Upper lobe of left lung (tissue), 6 donors: ENCODE measurements at regions not wholly inside any gene's neighbourhood (a gene's known extent, or its start where the extent isn't known, plus 50 kb on each side); places are given as distances from the start of the nearest gene placed in this dataset.
"Not testable (repeated sequence)": the region's sequence is repeated elsewhere in the genome, so short reads cannot be mapped to it uniquely, and the experiment has no call there.

ENCODE experiments used
- ATAC-seq, 2 donors: fragments of 200-7000 bp; cut with Tn5 transposase; one replicate each; pipeline ENCODE4 v1.9.1; 2022; ENCODE audit warnings: mild to moderate bottlenecking in 2 of 2, moderate library complexity in 2 of 2; ENCODE audit not compliant: low FRiP score in 2 of 2
- DNase-seq, 2 donors: peaks; one replicate each; pipeline ENCODE4 v3.0.0-alpha.2; 2019 to 2020
- H3K27ac ChIP-seq, 4 donors: fragments of 200-600 bp; sonication (generic); one replicate each; pipeline ENCODE4 v1.5.1; 2016 to 2019
- H3K27me3 ChIP-seq, 4 donors: fragments of 200-600 bp; sonication (generic); one replicate each; pipeline ENCODE4 v1.5.1; 2017 to 2019
- H3K36me3 ChIP-seq, 4 donors: fragments of 200-600 bp; sonication (generic); one replicate each; pipeline ENCODE4 v1.5.1; 2016 to 2019
- H3K4me1 ChIP-seq, 4 donors: fragments of 200-600 bp; sonication (generic); one replicate each; pipeline ENCODE4 v1.5.1; 2018 to 2019
- H3K4me3 ChIP-seq, 4 donors: fragments of 200-600 bp; sonication (generic); one replicate each; pipeline ENCODE4 v1.5.1; 2017 to 2019; ENCODE audit warnings: mild to moderate bottlenecking in 2 of 4, moderate library complexity in 1 of 4
- H3K9me3 ChIP-seq, 4 donors: fragments of 200-600 bp; sonication (generic); one replicate each; pipeline ENCODE4 v1.5.1; 2018 to 2019
- EP300 ChIP-seq, 4 donors: sonication (generic); formaldehyde crosslinking; IDR thresholded peaks; one replicate each; pipeline ENCODE4 v1.5.1; 2017; ENCODE audit warnings: antibody characterized with exemption in 4 of 4, control low read depth in 2 of 4
- POLR2A ChIP-seq, 4 donors: fragments of 450-650 bp; IDR thresholded peaks; one replicate each; pipeline ENCODE4 v1.5.1; 2016 to 2017; ENCODE audit warnings: antibody characterized with exemption in 4 of 4, mild to moderate bottlenecking in 2 of 4
- POLR2AphosphoS5 ChIP-seq, 2 donors: sonication (generic); formaldehyde crosslinking; IDR thresholded peaks; one replicate each; pipeline ENCODE4 v1.5.1; 2017; ENCODE audit warnings: antibody characterized with exemption in 2 of 2
- WGBS, 2 donors: methylation state at CpG; one replicate each; pipeline ENCODE4 v1.1.5; 2017 to 2018; 5-methylcytosine and 5-hydroxymethylcytosine counted together
- TF ChIP-seq, protein P1 (sequence below), 6 experiments: fragments of 450-650 bp in 4 of 6; fragments of 200-600 bp in 2 of 6; sonication (generic) in 2 of 6; IDR thresholded peaks; one replicate each; pipeline ENCODE4 v1.5.1; 2016 to 2019; ENCODE audit warnings: antibody characterized with exemption in 6 of 6
- donor health status: DM: no; HTN: no; CAD: no; lungs with moderate emphysema.
- donor health status: DM: no; HTN: yes; CAD: no; lungs with severe emphysema.

DNA sequence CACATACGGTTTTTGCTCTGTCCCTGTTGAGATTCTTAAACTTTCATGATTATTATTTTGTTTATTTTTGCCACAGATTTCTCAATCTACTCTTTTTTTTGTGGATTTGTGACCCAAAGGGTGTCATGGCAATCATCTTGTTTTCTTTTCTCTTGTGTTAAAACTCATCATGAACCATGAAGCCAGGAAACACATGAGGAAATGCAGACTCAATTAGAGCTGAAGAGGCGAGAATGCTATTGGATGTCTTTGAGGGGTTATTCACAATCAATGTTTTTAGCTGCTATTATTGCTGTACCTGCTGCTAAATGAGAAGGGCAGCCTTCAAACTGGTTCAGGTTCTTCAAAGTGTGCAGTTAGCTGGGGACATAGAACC, 99.5 kb upstream of the MMADHC start:
- Histone ChIP-seq H3K9me3 (no peaks in the 10 kb centered on the region), H3K4me1 (no peaks in the 10 kb centered on the region), H3K27ac (no peak overlapping the region), H3K27me3 (no peaks in the 10 kb centered on the region), H3K36me3 (no peaks in the 10 kb centered on the region), H3K4me3 (no peak overlapping the region)
- DNase-seq = no peak
- no peak for TF ChIP-seq POLR2AphosphoS5 (IDR thresholded peaks at IDR 0.05)
- TF ChIP-seq POLR2A (IDR thresholded peaks at IDR 0.05) = no peak
- TF ChIP-seq, protein P1, sequence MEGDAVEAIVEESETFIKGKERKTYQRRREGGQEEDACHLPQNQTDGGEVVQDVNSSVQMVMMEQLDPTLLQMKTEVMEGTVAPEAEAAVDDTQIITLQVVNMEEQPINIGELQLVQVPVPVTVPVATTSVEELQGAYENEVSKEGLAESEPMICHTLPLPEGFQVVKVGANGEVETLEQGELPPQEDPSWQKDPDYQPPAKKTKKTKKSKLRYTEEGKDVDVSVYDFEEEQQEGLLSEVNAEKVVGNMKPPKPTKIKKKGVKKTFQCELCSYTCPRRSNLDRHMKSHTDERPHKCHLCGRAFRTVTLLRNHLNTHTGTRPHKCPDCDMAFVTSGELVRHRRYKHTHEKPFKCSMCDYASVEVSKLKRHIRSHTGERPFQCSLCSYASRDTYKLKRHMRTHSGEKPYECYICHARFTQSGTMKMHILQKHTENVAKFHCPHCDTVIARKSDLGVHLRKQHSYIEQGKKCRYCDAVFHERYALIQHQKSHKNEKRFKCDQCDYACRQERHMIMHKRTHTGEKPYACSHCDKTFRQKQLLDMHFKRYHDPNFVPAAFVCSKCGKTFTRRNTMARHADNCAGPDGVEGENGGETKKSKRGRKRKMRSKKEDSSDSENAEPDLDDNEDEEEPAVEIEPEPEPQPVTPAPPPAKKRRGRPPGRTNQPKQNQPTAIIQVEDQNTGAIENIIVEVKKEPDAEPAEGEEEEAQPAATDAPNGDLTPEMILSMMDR (IDR thresholded peaks at IDR 0.05) = no peak
- TF ChIP-seq EP300 (IDR thresholded peaks at IDR 0.05) = no peak
- ATAC-seq = no peak
- WGBS, 2 donors = 74 to 77% methylated on average over 2 of the region's 2 CpGs

DNA sequence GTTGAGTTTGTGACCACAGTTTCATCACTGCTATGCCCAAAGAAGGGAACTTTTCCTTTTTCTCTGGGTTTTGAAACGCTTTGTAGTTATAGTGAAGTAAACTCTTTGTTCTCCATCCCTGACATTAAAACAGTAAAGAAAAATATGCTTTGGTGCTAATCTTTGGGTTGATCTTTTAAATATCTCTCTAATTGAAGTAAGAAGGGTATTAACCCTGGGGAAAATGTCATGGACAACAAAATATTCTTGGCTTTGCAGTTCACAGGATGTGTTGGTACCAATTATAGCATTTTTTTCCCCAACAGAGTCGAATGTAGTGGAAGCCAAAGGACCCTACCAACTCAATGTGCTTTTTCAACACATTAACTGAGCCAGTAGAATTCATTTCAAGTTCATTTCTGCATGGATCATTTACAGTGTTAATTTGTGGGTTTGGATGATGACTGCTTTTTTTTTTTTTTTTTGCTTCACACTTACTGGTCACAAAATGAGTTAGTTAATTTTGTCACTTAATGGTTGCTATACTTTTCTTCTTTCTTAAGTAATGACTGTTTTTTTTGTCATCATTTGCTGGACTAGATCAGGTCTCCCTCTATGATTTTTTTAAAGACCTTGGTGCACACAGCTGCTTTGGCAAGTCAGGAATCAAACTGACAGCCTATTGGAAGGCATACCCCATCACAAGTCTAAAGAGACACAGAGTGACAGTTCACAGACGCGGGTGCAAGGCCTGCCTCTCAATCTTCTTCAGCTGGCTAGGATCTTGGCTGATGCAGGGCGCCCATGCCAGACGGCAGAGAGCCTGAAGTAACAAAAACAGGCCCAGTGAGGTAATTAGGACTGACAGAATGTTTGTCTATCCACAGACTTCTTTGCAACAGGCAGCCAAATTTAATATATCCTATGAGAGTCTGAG, 98.8 kb upstream of the MMADHC start:
- DNase-seq (no peak), ATAC-seq (peak in 1 of 2 donors; percentile 49)
- no peak overlapping the region for H3K4me3 ChIP-seq
- H3K36me3 ChIP-seq = no peaks in the 10 kb centered on the region
- no peaks in the 10 kb centered on the region for H3K9me3 ChIP-seq
- H3K27ac ChIP-seq = no peak overlapping the region
- H3K27me3 ChIP-seq = no peaks in the 10 kb centered on the region
- 74 to 84% methylated on average over 6 of the region's 6 CpGs for WGBS, 2 donors
- TF ChIP-seq EP300 (IDR thresholded peaks at IDR 0.05) = no peak
- no peak for TF ChIP-seq POLR2AphosphoS5 (IDR thresholded peaks at IDR 0.05)
- no peak for TF ChIP-seq POLR2A (IDR thresholded peaks at IDR 0.05)
- TF ChIP-seq, protein P1 (IDR thresholded peaks at IDR 0.05) = no peak
- no peaks in the 10 kb centered on the region for H3K4me1 ChIP-seq

GRCh38 chr2:149685401-149685800, 97.8 kb upstream of the MMADHC start:
- not testable (repeated sequence) for H3K36me3 ChIP-seq, H3K4me3 ChIP-seq, ATAC-seq, DNase-seq, H3K27me3 ChIP-seq, H3K27ac ChIP-seq, H3K9me3 ChIP-seq, H3K4me1 ChIP-seq
- WGBS, 2 donors = 70 to 91% methylated on average over 4 of the region's 4 CpGs

DNA sequence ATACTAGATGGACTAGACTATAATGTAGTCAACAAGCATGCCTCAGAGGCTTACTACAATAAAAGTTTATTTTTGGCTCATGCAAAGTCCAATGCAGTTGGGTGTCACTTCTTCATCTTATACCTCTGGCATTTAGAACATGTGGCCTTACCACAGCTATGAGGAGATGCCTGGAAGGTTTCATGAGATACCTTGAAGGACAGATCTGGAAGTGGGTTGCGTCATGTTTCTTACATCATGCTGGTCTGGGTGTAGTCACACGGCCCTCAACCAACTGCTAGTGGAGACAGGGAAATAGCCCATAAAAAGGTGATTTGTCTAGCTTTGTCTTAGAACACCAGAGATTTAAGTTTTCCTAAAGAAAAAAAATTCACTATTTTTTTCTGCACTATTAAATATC, 91.7 kb upstream of the MMADHC start:
- TF ChIP-seq, protein P1 (IDR thresholded peaks at IDR 0.05) = no peak
- Histone ChIP-seq H3K4me3 (no peak overlapping the region), H3K9me3 (peaks cover 0 to 2% (median 0%) of the 10 kb centered on the region in 4 donors), H3K27me3 (no peaks in the 10 kb centered on the region), H3K27ac (no peak overlapping the region), H3K4me1 (no peaks in the 10 kb centered on the region), H3K36me3 (no peaks in the 10 kb centered on the region)
- ATAC-seq (no peak), DNase-seq (no peak)
- 83 to 84% methylated on average over 2 of the region's 2 CpGs for WGBS, 2 donors

GRCh38 chr2:149677416-149677815, 89.8 kb upstream of the MMADHC start:
- Histone ChIP-seq H3K36me3 (no peaks in the 10 kb centered on the region), H3K4me3 (no peak overlapping the region), H3K9me3 (peaks cover 0 to 2% (median 0%) of the 10 kb centered on the region in 4 donors), H3K4me1 (no peaks in the 10 kb centered on the region), H3K27ac (no peak overlapping the region), H3K27me3 (no peaks in the 10 kb centered on the region)
- DNase-seq = no peak
- ATAC-seq = no peak
- TF ChIP-seq EP300 (IDR thresholded peaks at IDR 0.05) (no peak), POLR2A (IDR thresholded peaks at IDR 0.05) (no peak)
- WGBS, 2 donors = 85% methylated on average over 1 of the region's 1 CpG

DNA sequence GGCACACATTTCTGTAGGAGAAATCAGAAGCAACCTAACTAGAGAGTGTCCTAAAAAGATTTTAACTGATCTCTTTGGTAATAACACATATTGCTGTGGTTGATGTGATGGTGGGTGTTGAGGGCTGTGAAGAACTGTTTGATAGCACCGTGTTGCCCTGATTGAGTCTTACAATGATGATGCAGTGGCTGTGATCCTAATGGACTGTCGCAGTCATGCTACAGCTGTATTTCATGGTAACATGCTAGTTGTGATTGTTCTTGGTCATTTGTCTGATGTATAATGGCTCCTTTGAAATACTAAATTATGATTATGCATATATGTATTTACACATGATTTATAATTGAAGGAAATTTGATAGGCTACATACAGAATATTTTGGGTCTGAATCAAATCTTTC, 82.5 kb upstream of the MMADHC start:
- DNase-seq (no peak), ATAC-seq (no peak)
- Histone ChIP-seq H3K9me3 (no peaks in the 10 kb centered on the region), H3K4me1 (no peaks in the 10 kb centered on the region), H3K36me3 (no peaks in the 10 kb centered on the region), H3K27me3 (no peaks in the 10 kb centered on the region), H3K27ac (no peak overlapping the region), H3K4me3 (no peak overlapping the region)
- no peak for TF ChIP-seq POLR2AphosphoS5 (IDR thresholded peaks at IDR 0.05)
- no peak for TF ChIP-seq POLR2A (IDR thresholded peaks at IDR 0.05)
- TF ChIP-seq, protein P1 (IDR thresholded peaks at IDR 0.05) = no peak
- no peak for TF ChIP-seq EP300 (IDR thresholded peaks at IDR 0.05)
- 76 to 90% methylated on average over 2 of the region's 2 CpGs for WGBS, 2 donors
